ENCODE measurements at regions not wholly inside any gene's neighbourhood (a gene's known extent, or its start where the extent isn't known, plus 50 kb on each side); places are given as distances from the start of the nearest gene placed in this dataset.

GRCh38 chr9:115625954-115626353 is 508.0 kb upstream of the TNC start:
- WGBS (ENCODE audit: extremely low coverage, insufficient coverage, low lambda C conversion rate), result no CpG with 5 or more reads among the region's 5 CpGs
- Histone ChIP-seq H3K27me3 (ENCODE audit: insufficient read depth, low read length, poor library complexity) (no peaks in the 10 kb centered on the region), H3K4me2 (ENCODE audit: low read length) (no peak overlapping the region), H4K5ac (ENCODE audit: low read length) (no peak overlapping the region), H2AK5ac (ENCODE audit: low read length) (no peak overlapping the region), H3K4me1 (ENCODE audit: control insufficient read depth, low read depth, low read length) (no peaks in the 10 kb centered on the region), H3K56ac (ENCODE audit: low read length) (no peak overlapping the region), H2BK120ac (ENCODE audit: low read depth, low read length) (no peak overlapping the region), H3K79me1 (ENCODE audit: low read length) (no peaks in the 10 kb centered on the region), H2BK5ac (ENCODE audit: low read length) (no peak overlapping the region), H2BK15ac (replicated peaks; ENCODE audit: low read depth) (no peak overlapping the region), H3K79me2 (ENCODE audit: control insufficient read depth, insufficient read depth, low read length) (no peaks in the 10 kb centered on the region), H4K8ac (ENCODE audit: low read depth, low read length) (no peak overlapping the region), H3K4me3 (ENCODE audit: low read length) (no peak overlapping the region), H3K23ac (ENCODE audit: low read length) (no peak overlapping the region), H3K4ac (ENCODE audit: low read depth, low read length) (no peak overlapping the region), H3K18ac (ENCODE audit: low read length) (no peak overlapping the region), H3K9ac (ENCODE audit: low read length) (no peak overlapping the region), H3K27ac (ENCODE audit: low read depth, low read length) (no peak overlapping the region), H3K36me3 (ENCODE audit: control insufficient read depth, insufficient read depth, low read length) (no peaks in the 10 kb centered on the region)
- no peak for DNase-seq

GRCh38 chr9:115627511-115627910 is 509.6 kb upstream of the TNC start:
- no peak overlapping the region for H2BK120ac ChIP-seq (ENCODE audit: low read depth, low read length)
- H3K27me3 ChIP-seq (ENCODE audit: insufficient read depth, low read length, poor library complexity), result no peaks in the 10 kb centered on the region
- no peaks in the 10 kb centered on the region for H3K4me1 ChIP-seq (ENCODE audit: control insufficient read depth, low read depth, low read length)
- H3K4me2 ChIP-seq (ENCODE audit: low read length), result no peak overlapping the region
- no peak overlapping the region for H3K27ac ChIP-seq (ENCODE audit: low read depth, low read length)
- WGBS (ENCODE audit: extremely low coverage, insufficient coverage, low lambda C conversion rate), result no CpG with 5 or more reads among the region's 8 CpGs
- H4K8ac ChIP-seq (ENCODE audit: low read depth, low read length), result no peak overlapping the region
- H2BK5ac ChIP-seq (ENCODE audit: low read length), result no peak overlapping the region
- no peak overlapping the region for H2AK5ac ChIP-seq (ENCODE audit: low read length)
- no peak overlapping the region for H3K4ac ChIP-seq (ENCODE audit: low read depth, low read length)
- no peak overlapping the region for H3K23ac ChIP-seq (ENCODE audit: low read length)
- H3K79me2 ChIP-seq (ENCODE audit: control insufficient read depth, insufficient read depth, low read length), result no peaks in the 10 kb centered on the region
- DNase-seq, result no peak
- H4K5ac ChIP-seq (ENCODE audit: low read length), result no peak overlapping the region
- no peak overlapping the region for H2BK15ac ChIP-seq (replicated peaks; ENCODE audit: low read depth)
- no peak overlapping the region for H3K9ac ChIP-seq (ENCODE audit: low read length)
- H3K4me3 ChIP-seq (ENCODE audit: low read length), result no peak overlapping the region
- H3K36me3 ChIP-seq (ENCODE audit: control insufficient read depth, insufficient read depth, low read length), result no peaks in the 10 kb centered on the region
- H3K79me1 ChIP-seq (ENCODE audit: low read length), result no peaks in the 10 kb centered on the region
- no peak overlapping the region for H3K56ac ChIP-seq (ENCODE audit: low read length)
- no peak overlapping the region for H3K18ac ChIP-seq (ENCODE audit: low read length)

- no peak overlapping the region for H2BK120ac ChIP-seq (ENCODE audit: low read depth, low read length)
- no peak overlapping the region for H4K5ac ChIP-seq (ENCODE audit: low read length)
- H2AK5ac ChIP-seq (ENCODE audit: low read length), result no peak overlapping the region
- WGBS (ENCODE audit: extremely low coverage, insufficient coverage, low lambda C conversion rate), result no CpG with 5 or more reads among the region's 2 CpGs
- H3K79me1 ChIP-seq (ENCODE audit: low read length), result no peaks in the 10 kb centered on the region
- no peak overlapping the region for H3K4me3 ChIP-seq (ENCODE audit: low read length)
- H4K8ac ChIP-seq (ENCODE audit: low read depth, low read length), result no peak overlapping the region
- H3K27ac ChIP-seq (ENCODE audit: low read depth, low read length), result no peak overlapping the region
- H3K27me3 ChIP-seq (ENCODE audit: insufficient read depth, low read length, poor library complexity), result no peaks in the 10 kb centered on the region
- H3K36me3 ChIP-seq (ENCODE audit: control insufficient read depth, insufficient read depth, low read length), result no peaks in the 10 kb centered on the region
- no peak overlapping the region for H3K4ac ChIP-seq (ENCODE audit: low read depth, low read length)
- no peaks in the 10 kb centered on the region for H3K79me2 ChIP-seq (ENCODE audit: control insufficient read depth, insufficient read depth, low read length)
- H3K23ac ChIP-seq (ENCODE audit: low read length), result no peak overlapping the region
- no peaks in the 10 kb centered on the region for H3K4me1 ChIP-seq (ENCODE audit: control insufficient read depth, low read depth, low read length)
- no peak for DNase-seq
- no peak overlapping the region for H3K18ac ChIP-seq (ENCODE audit: low read length)
- H2BK15ac ChIP-seq (replicated peaks; ENCODE audit: low read depth), result no peak overlapping the region
- H2BK5ac ChIP-seq (ENCODE audit: low read length), result no peak overlapping the region
- no peak overlapping the region for H3K4me2 ChIP-seq (ENCODE audit: low read length)
- no peak overlapping the region for H3K9ac ChIP-seq (ENCODE audit: low read length)
- no peak overlapping the region for H3K56ac ChIP-seq (ENCODE audit: low read length)
Observed at GRCh38 chr9:115628426-115628825, 510.5 kb upstream of the TNC start.

- H3K4me3 ChIP-seq (ENCODE audit: low read length), result no peak overlapping the region
- H3K79me1 ChIP-seq (ENCODE audit: low read length), result no peaks in the 10 kb centered on the region
- H3K36me3 ChIP-seq (ENCODE audit: control insufficient read depth, insufficient read depth, low read length), result no peaks in the 10 kb centered on the region
- H3K4me2 ChIP-seq (ENCODE audit: low read length), result no peak overlapping the region
- no peak overlapping the region for H4K5ac ChIP-seq (ENCODE audit: low read length)
- no peak overlapping the region for H2AK5ac ChIP-seq (ENCODE audit: low read length)
- no peak overlapping the region for H3K9ac ChIP-seq (ENCODE audit: low read length)
- no peak for DNase-seq
- H3K56ac ChIP-seq (ENCODE audit: low read length), result no peak overlapping the region
- no peaks in the 10 kb centered on the region for H3K4me1 ChIP-seq (ENCODE audit: control insufficient read depth, low read depth, low read length)
- no peak overlapping the region for H3K4ac ChIP-seq (ENCODE audit: low read depth, low read length)
- no peak overlapping the region for H3K27ac ChIP-seq (ENCODE audit: low read depth, low read length)
- WGBS (ENCODE audit: extremely low coverage, insufficient coverage, low lambda C conversion rate), result no CpG with 5 or more reads among the region's 4 CpGs
- H3K27me3 ChIP-seq (ENCODE audit: insufficient read depth, low read length, poor library complexity), result no peaks in the 10 kb centered on the region
- H4K8ac ChIP-seq (ENCODE audit: low read depth, low read length), result no peak overlapping the region
- H2BK120ac ChIP-seq (ENCODE audit: low read depth, low read length), result no peak overlapping the region
- H2BK5ac ChIP-seq (ENCODE audit: low read length), result no peak overlapping the region
- no peaks in the 10 kb centered on the region for H3K79me2 ChIP-seq (ENCODE audit: control insufficient read depth, insufficient read depth, low read length)
- no peak overlapping the region for H2BK15ac ChIP-seq (replicated peaks; ENCODE audit: low read depth)
- H3K18ac ChIP-seq (ENCODE audit: low read length), result no peak overlapping the region
- H3K23ac ChIP-seq (ENCODE audit: low read length), result no peak overlapping the region
Observed at GRCh38 chr9:115629879-115630840, 512.2 kb upstream of the TNC start.

- Histone ChIP-seq H3K79me1 (ENCODE audit: low read length) (no peaks in the 10 kb centered on the region), H3K27me3 (ENCODE audit: insufficient read depth, low read length, poor library complexity) (no peaks in the 10 kb centered on the region), H3K4me3 (ENCODE audit: low read length) (no peak overlapping the region), H3K18ac (ENCODE audit: low read length) (no peak overlapping the region), H2AK5ac (ENCODE audit: low read length) (no peak overlapping the region), H3K36me3 (ENCODE audit: control insufficient read depth, insufficient read depth, low read length) (no peaks in the 10 kb centered on the region), H3K23ac (ENCODE audit: low read length) (no peak overlapping the region), H3K9ac (ENCODE audit: low read length) (no peak overlapping the region), H2BK15ac (replicated peaks; ENCODE audit: low read depth) (no peak overlapping the region), H3K4me2 (ENCODE audit: low read length) (no peak overlapping the region), H3K56ac (ENCODE audit: low read length) (no peak overlapping the region), H4K8ac (ENCODE audit: low read depth, low read length) (no peak overlapping the region), H3K4ac (ENCODE audit: low read depth, low read length) (no peak overlapping the region), H3K79me2 (ENCODE audit: control insufficient read depth, insufficient read depth, low read length) (no peaks in the 10 kb centered on the region), H3K27ac (ENCODE audit: low read depth, low read length) (no peak overlapping the region), H3K4me1 (ENCODE audit: control insufficient read depth, low read depth, low read length) (no peaks in the 10 kb centered on the region), H4K5ac (ENCODE audit: low read length) (no peak overlapping the region), H2BK5ac (ENCODE audit: low read length) (no peak overlapping the region), H2BK120ac (ENCODE audit: low read depth, low read length) (no peak overlapping the region)
- DNase-seq, result no peak
- WGBS (ENCODE audit: extremely low coverage, insufficient coverage, low lambda C conversion rate), result no CpG with 5 or more reads among the region's 7 CpGs
Observed at GRCh38 chr9:115632391-115632790, 514.4 kb upstream of the TNC start.

GRCh38 chr9:115633104-115633503 is 515.1 kb upstream of the TNC start:
- Histone ChIP-seq H2BK120ac (ENCODE audit: low read depth, low read length) (no peak overlapping the region), H3K4ac (ENCODE audit: low read depth, low read length) (no peak overlapping the region), H3K79me2 (ENCODE audit: control insufficient read depth, insufficient read depth, low read length) (no peaks in the 10 kb centered on the region), H3K56ac (ENCODE audit: low read length) (no peak overlapping the region), H3K79me1 (ENCODE audit: low read length) (no peaks in the 10 kb centered on the region), H3K27me3 (ENCODE audit: insufficient read depth, low read length, poor library complexity) (no peaks in the 10 kb centered on the region), H4K5ac (ENCODE audit: low read length) (no peak overlapping the region), H3K4me2 (ENCODE audit: low read length) (no peak overlapping the region), H3K27ac (ENCODE audit: low read depth, low read length) (no peak overlapping the region), H3K4me1 (ENCODE audit: control insufficient read depth, low read depth, low read length) (no peaks in the 10 kb centered on the region), H2BK5ac (ENCODE audit: low read length) (no peak overlapping the region), H3K9ac (ENCODE audit: low read length) (no peak overlapping the region), H3K4me3 (ENCODE audit: low read length) (no peak overlapping the region), H2AK5ac (ENCODE audit: low read length) (no peak overlapping the region), H4K8ac (ENCODE audit: low read depth, low read length) (no peak overlapping the region), H2BK15ac (replicated peaks; ENCODE audit: low read depth) (no peak overlapping the region), H3K23ac (ENCODE audit: low read length) (no peak overlapping the region), H3K36me3 (ENCODE audit: control insufficient read depth, insufficient read depth, low read length) (no peaks in the 10 kb centered on the region), H3K18ac (ENCODE audit: low read length) (no peak overlapping the region)
- DNase-seq, result no peak
- WGBS (ENCODE audit: extremely low coverage, insufficient coverage, low lambda C conversion rate), result no CpG with 5 or more reads among the region's 3 CpGs
